HL-60 (cell line): ENCODE measurements at regions not wholly inside any gene's neighbourhood (a gene's known extent, or its start where the extent isn't known, plus 50 kb on each side); places are given as distances from the start of the nearest gene placed in this dataset.

Source experiments
- DNase-seq, 2 experiments: peaks; one replicate each; pipeline ENCODE4 v3.0.0-alpha.2; 2010 to 2020; ENCODE audit warnings: low read depth in 1 of 2, low spot score in 1 of 2
- H3K27ac ChIP-seq: fragments of 250-450 bp; sonication (Bioruptor Pico); replicated peaks from 2 replicates; pipeline ENCODE4 v1.5.1; 2020; ENCODE audit warnings: mild to moderate bottlenecking, moderate library complexity
- H3K27me3 ChIP-seq: fragments of 250-450 bp; sonication (Bioruptor Pico); 2 replicates; pipeline ENCODE4 v1.5.1; 2021; ENCODE audit warnings: mild to moderate bottlenecking, moderate library complexity; ENCODE audit not compliant: insufficient read depth, poor library complexity, severe bottlenecking
- H3K4me3 ChIP-seq: replicated peaks from 2 replicates; pipeline ENCODE4 v1.5.1; 2011; ENCODE audit warnings: mild to moderate bottlenecking, control low read depth, low read length; ENCODE audit not compliant: insufficient read depth
- CTCF ChIP-seq: IDR thresholded peaks from one replicate; pipeline ENCODE4 v1.5.1; 2011; ENCODE audit warnings: low read length, control low read depth, inconsistent platforms; ENCODE audit not compliant: insufficient read depth
- GABPA ChIP-seq: IDR thresholded peaks from 2 replicates; pipeline ENCODE4 v1.6.1; 2012; ENCODE audit warnings: low read depth
- POLR2AphosphoS5 ChIP-seq: IDR thresholded peaks from 2 replicates; pipeline ENCODE4 v1.6.1; 2012; ENCODE audit warnings: low read depth
- SPI1 ChIP-seq: IDR thresholded peaks from 2 replicates; pipeline ENCODE4 v1.6.1; 2012; ENCODE audit warnings: low read depth, mild to moderate bottlenecking, borderline replicate concordance
- TF ChIP-seq, protein P1 (sequence below): IDR thresholded peaks from 2 replicates; pipeline ENCODE4 v1.6.1; 2012; ENCODE audit warnings: low read depth; ENCODE audit not compliant: insufficient replicate concordance

DNA sequence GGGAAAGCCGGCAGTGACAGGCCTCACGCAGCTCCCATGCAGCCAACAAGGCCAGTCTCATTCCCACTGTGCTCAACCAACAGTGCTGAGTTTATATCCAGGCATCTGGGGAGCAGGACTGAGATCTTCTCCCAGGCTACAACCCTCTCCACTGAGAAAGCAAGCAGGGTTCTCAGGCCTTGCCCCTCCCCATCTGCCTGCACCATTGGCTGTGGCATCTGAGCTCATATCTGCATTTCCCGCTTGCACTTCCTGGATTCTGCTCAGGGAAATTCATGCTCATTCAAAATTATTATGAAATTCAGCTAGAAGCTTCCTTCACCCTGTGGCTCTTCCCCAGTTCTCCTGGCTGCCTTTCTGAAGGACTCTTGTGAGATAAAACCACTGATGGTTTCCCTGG is 1029.0 kb downstream of the GRM8 start:
- Histone ChIP-seq H3K4me3 (no peak overlapping the region), H3K27me3 (no peaks in the 10 kb centered on the region), H3K27ac (no peak overlapping the region)
- TF ChIP-seq GABPA, result no peak
- no peak for DNase-seq

GRCh38 chr7:126222782-126223181 is 1030.0 kb downstream of the GRM8 start:
- DNase-seq, result no peak
- no peaks in the 10 kb centered on the region for H3K27me3 ChIP-seq
- H3K27ac ChIP-seq, result no peak overlapping the region
- no peak overlapping the region for H3K4me3 ChIP-seq
- TF ChIP-seq, protein P1, sequence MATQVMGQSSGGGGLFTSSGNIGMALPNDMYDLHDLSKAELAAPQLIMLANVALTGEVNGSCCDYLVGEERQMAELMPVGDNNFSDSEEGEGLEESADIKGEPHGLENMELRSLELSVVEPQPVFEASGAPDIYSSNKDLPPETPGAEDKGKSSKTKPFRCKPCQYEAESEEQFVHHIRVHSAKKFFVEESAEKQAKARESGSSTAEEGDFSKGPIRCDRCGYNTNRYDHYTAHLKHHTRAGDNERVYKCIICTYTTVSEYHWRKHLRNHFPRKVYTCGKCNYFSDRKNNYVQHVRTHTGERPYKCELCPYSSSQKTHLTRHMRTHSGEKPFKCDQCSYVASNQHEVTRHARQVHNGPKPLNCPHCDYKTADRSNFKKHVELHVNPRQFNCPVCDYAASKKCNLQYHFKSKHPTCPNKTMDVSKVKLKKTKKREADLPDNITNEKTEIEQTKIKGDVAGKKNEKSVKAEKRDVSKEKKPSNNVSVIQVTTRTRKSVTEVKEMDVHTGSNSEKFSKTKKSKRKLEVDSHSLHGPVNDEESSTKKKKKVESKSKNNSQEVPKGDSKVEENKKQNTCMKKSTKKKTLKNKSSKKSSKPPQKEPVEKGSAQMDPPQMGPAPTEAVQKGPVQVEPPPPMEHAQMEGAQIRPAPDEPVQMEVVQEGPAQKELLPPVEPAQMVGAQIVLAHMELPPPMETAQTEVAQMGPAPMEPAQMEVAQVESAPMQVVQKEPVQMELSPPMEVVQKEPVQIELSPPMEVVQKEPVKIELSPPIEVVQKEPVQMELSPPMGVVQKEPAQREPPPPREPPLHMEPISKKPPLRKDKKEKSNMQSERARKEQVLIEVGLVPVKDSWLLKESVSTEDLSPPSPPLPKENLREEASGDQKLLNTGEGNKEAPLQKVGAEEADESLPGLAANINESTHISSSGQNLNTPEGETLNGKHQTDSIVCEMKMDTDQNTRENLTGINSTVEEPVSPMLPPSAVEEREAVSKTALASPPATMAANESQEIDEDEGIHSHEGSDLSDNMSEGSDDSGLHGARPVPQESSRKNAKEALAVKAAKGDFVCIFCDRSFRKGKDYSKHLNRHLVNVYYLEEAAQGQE, result no peak
- no peak for TF ChIP-seq SPI1

DNA sequence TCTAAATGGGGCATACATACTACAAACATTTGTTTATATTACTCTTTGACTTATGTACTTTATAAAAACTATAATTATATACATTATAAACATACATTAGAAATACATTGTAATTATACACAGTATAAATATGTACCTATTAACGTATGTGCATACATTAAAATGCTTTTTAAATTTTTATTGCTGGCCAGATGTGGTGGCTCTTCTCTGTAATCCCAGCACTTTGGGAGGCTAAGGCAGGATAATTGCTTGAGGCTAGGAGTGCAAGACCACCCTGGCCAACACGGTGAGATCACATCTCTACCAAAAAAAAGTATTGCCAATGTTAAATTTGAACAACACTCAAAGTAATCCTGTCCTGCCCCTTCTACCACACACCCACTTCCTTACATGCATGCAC is 1037.0 kb downstream of the GRM8 start:
- DNase-seq, result no peak
- H3K4me3 ChIP-seq, result no peak overlapping the region
- no peaks in the 10 kb centered on the region for H3K27me3 ChIP-seq
- TF ChIP-seq GABPA, result no peak
- no peak for TF ChIP-seq POLR2AphosphoS5
- no peak for TF ChIP-seq SPI1
- TF ChIP-seq CTCF, result no peak
- TF ChIP-seq, protein P1, result no peak
- no peak overlapping the region for H3K27ac ChIP-seq

GRCh38 chr7:126213876-126214275 is 1038.9 kb downstream of the GRM8 start:
- no peak for DNase-seq
- TF ChIP-seq SPI1, result no peak
- no peak for TF ChIP-seq CTCF
- TF ChIP-seq POLR2AphosphoS5, result no peak
- TF ChIP-seq, protein P1, result no peak
- no peak for TF ChIP-seq GABPA
- no peak overlapping the region for H3K27ac ChIP-seq

More at GRCh38 chr7:126213876-126214275, 1038.9 kb downstream of the GRM8 start:
- H3K27me3 ChIP-seq, result no peaks in the 10 kb centered on the region
- no peak overlapping the region for H3K4me3 ChIP-seq
